HG03558 (cell line): ENCODE measurements at regions not wholly inside any gene's neighbourhood (a gene's known extent, or its start where the extent isn't known, plus 50 kb on each side); places are given as distances from the start of the nearest gene placed in this dataset.
"Not testable (repeated sequence)": the region's sequence is repeated elsewhere in the genome, so short reads cannot be mapped to it uniquely, and the experiment has no call there.

ENCODE experiments used
- ATAC-seq: cut with Tn5 transposase; IDR thresholded peaks from one replicate; pipeline ENCODE4 v1.9.1; 2021; ENCODE audit warnings: moderate number of reproducible peaks; ENCODE audit not compliant: unreplicated experiment; ENCODE audit errors: extremely low read depth

- ATAC-seq, result no peak
These were observed 51.9 kb upstream of the SPDL1 start for GRCh38 chr5:169531631-169532030.

- no peak for ATAC-seq
These were observed 55.7 kb upstream of the SPDL1 start for GRCh38 chr5:169527863-169528262.

- no peak for ATAC-seq
These were observed 56.5 kb upstream of the SPDL1 start for GRCh38 chr5:169527066-169527465.

GRCh38 chr5:169522851-169523250 is 60.7 kb upstream of the SPDL1 start:
- no peak for ATAC-seq

- ATAC-seq, result no peak
These were observed 62.1 kb upstream of the SPDL1 start for GRCh38 chr5:169521366-169521983.

GRCh38 chr5:169519358-169519757 is 64.2 kb upstream of the SPDL1 start:
- no peak for ATAC-seq

- ATAC-seq, result not testable (repeated sequence)
These were observed 64.8 kb upstream of the SPDL1 start for GRCh38 chr5:169518779-169519178.

- no peak for ATAC-seq
These were observed 71.2 kb upstream of the SPDL1 start for GRCh38 chr5:169512385-169512784.

GRCh38 chr5:169511708-169512107 is 71.9 kb upstream of the SPDL1 start:
- no peak for ATAC-seq

GRCh38 chr5:169507051-169507450 is 76.5 kb upstream of the SPDL1 start:
- no peak for ATAC-seq

- ATAC-seq, result no peak
These were observed 79.7 kb upstream of the SPDL1 start for GRCh38 chr5:169503886-169504285.

GRCh38 chr5:169499990-169500505 is 83.5 kb upstream of the SPDL1 start:
- no peak for ATAC-seq

GRCh38 chr5:169496878-169497277 is 86.7 kb upstream of the SPDL1 start:
- ATAC-seq, result no peak

GRCh38 chr5:169494941-169495548 is 88.5 kb upstream of the SPDL1 start:
- no peak for ATAC-seq

GRCh38 chr5:169494383-169494935 is 89.1 kb upstream of the SPDL1 start:
- ATAC-seq, result no peak

- ATAC-seq, result no peak
These were observed 109.3 kb upstream of the SPDL1 start for GRCh38 chr5:169474226-169474625.

- ATAC-seq, result no peak
These were observed 111.0 kb upstream of the SPDL1 start for GRCh38 chr5:169472544-169472943.

GRCh38 chr5:169471021-169471420 is 112.6 kb upstream of the SPDL1 start:
- no peak for ATAC-seq

GRCh38 chr5:169467041-169467771 is 116.4 kb upstream of the SPDL1 start:
- no peak for ATAC-seq

- no peak for ATAC-seq
These were observed 122.7 kb upstream of the SPDL1 start for GRCh38 chr5:169460896-169461295.

GRCh38 chr5:169460123-169460522 is 123.5 kb upstream of the SPDL1 start:
- no peak for ATAC-seq
